Stimulated activated CD4-positive, alpha-beta T cell treated with anti-CD3 and anti-CD28 coated beads, Interleukin-12 subunit alpha, Interleukin-12 subunit beta, amount 100 ng/mL, for 24 hours (primary cell): ENCODE measurements at regions not wholly inside any gene's neighbourhood (a gene's known extent, or its start where the extent isn't known, plus 50 kb on each side); places are given as distances from the start of the nearest gene placed in this dataset.

Experiments used
- DNase-seq, 2 experiments: peaks; one replicate each; pipeline ENCODE4 v3.0.0-alpha.2; 2020; ENCODE audit warnings: low read depth in 2 of 2

GRCh38 chr5:129821477-129822131 lies 73.7 kb downstream of the MINAR2 start:
- no peak for DNase-seq

DNA sequence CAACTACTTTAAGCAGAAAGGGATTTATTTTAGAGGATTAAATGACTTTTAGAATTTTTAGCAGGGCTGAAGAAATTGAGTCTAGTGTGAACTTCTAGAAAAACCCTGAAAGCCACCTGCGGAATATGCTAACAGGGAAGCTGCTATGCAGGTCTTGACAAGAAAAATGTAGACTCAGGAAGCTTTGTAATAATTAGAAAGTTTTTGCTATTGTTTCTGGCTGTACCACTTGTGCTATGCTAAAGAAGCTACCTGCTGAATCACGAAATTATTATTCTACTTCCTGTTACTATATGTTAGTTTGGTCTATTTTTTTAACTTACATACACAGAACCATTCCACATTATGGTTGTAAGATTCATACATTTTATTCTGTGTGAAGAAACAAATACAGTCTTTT lies 74.0 kb upstream of the CHSY3 start:
- no peak for DNase-seq

DNA sequence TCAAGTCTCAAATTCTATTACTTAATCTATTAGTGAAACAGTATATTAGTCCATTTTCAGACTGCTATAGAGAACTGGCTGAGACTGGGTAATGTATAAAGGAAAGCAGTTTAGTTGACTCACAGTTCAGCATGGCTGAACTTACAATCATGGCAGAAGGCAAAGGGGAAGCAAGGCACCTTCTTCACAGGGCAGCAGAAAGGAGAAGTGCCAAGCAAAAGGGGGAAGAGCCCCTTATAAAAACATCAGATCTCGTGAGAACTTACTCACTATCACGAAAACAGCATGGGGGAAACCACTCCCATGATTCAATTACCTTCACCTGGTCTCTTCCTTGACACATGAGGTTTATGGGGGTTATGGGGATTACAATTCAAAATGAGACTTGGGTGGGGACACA lies 67.9 kb upstream of the CHSY3 start:
- no peak for DNase-seq

- no peak for DNase-seq
Observed at GRCh38 chr5:129844764-129845163, 59.5 kb upstream of the CHSY3 start.

- peak; percentile 52 to 78 for DNase-seq
Observed at GRCh38 chr5:129852747-129853352, 51.4 kb upstream of the CHSY3 start.

GRCh38 chr5:129853588-129853987 lies 50.7 kb upstream of the CHSY3 start:
- DNase-seq = no peak
